ENCODE measurements at regions not wholly inside any gene's neighbourhood (a gene's known extent, or its start where the extent isn't known, plus 50 kb on each side); places are given as distances from the start of the nearest gene placed in this dataset.
"Not testable (repeated sequence)": the region's sequence is repeated elsewhere in the genome, so short reads cannot be mapped to it uniquely, and the experiment has no call there.

DNA sequence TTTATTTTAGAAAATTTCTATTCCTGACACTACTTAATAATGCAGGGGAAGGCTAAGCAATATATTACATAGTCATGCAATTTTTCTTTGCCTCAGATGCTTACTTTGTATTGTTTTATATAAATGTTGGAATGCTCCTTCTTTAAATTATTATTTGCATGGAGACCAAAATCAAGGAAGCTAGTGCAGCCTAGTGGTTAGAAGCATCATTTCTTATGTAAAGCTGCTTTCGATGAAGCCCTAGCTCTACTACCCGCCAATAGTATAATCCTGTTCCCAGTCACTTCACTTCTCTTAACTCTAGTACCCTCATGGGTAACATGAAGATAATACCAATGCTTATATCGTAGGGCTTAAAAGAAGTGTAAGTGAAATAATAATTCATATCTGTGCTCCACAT is 198.9 kb downstream of the LRATD1 start:
- no peak for DNase-seq

DNA sequence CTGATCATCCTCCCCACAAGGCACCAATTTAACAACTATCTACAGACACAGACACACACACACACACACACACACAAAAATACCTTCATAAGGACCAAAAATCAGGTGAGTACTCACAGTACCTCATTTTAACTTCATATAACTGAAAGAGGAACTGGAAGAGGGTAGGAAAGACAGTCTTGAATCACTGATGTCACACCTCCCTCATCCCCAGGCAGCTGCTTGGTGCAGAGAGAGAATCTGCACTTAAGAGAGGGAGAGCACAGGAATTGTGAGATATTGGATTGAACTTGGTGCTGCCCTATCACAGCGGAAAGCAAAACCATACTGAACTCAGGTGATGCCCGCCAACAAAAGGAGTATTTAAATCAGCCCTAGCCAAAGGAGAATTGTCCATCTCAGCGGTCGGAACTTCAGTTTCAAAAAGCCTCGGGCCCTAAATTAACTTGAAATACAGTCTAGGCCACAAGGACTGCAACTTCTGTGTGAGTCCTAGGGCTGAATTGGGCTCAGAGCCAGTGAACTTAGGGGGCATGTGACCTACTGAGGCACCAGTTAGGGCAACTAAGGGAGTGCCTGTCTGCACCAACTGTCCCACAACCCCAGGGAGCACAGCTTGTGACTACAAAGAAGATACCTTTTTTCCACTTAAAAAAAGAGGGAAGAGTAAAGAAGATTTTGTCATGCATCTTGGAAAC is 211.1 kb downstream of the LRATD1 start:
- DNase-seq, result no peak

DNA sequence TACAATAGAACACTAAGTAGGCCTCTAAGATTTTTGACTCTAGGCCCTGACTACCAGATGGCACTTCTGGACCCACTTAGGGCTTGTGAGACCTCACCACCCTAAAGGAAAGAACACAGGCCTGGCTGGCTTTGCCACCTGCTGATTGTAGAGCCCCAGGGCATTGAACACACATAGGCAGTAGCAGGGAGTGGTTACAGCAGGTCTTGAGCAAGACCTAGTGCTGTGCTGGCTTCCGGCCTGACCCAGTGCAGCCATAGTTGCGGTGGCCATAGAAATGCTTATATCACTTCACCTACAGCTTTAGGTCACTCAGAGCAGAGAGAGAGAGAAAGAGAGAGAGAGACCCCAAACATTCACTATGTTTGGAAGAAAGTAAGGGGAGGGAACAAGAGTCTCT is 223.2 kb downstream of the LRATD1 start:
- no peak for DNase-seq

DNA sequence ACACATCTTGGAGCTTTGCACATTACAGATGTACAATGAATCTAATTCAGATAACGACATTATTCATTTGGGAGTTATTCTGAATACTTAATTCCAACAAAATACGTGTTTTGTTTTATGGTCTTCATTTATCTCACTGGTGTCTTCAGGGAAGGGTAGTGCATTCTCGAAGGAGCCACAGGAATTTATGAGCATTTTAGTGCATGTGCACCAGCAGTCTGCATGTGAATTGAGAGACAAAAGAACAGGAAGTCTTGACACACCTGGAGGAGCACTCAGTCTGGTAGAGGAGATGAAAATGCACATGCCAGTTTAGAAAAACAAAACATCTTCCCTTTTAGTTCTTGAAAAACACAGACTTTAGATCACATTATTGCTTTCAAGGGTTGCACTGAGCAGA is 228.7 kb downstream of the LRATD1 start:
- DNase-seq, result no peak

DNA sequence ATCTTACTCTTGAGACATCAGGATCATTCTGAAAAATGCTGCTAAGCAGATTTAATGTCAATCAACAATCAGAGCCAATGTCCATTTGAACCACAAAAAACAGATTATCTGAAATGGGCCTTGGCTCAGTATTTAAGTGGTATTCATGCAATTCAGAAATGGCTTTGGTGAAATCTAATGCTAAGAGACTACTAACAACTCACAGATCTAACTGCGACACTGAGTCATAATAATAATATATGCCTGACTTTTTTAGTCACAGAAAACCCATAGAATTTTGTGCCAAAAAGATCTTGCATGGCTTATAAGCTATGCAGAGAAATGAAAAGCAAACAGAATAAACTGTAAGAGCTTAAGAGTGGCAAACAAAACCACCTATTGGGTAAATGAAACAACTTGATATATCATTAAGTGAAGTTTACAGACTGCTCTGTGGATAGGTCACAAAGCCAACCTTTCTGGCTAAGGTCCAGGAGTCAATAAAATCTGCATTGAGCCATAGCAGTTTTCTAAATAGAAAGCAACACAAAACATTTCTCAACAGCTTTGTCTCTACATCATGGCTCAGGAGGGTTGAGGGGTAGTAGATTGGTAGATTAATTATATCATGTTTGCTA is 234.3 kb downstream of the LRATD1 start:
- no peak for DNase-seq

DNA sequence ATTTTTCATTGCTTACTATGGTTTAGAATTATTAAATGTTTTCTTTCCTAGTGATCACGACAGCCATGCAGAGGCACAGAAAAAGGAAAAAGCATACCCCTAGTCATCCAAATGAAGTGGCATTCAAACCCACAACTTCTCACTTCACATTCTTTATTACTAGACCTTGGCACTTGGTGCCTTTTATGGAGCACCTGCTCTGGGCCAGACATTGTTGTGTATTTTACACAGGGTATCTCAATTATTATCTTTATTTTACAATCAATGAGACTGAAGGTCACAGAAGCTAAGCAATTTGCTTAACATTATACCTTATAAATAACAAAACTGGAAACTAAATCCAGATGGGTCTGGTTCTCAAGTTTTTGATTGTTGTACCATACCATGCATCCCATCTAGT is 235.3 kb downstream of the LRATD1 start:
- DNase-seq, result no peak

DNA sequence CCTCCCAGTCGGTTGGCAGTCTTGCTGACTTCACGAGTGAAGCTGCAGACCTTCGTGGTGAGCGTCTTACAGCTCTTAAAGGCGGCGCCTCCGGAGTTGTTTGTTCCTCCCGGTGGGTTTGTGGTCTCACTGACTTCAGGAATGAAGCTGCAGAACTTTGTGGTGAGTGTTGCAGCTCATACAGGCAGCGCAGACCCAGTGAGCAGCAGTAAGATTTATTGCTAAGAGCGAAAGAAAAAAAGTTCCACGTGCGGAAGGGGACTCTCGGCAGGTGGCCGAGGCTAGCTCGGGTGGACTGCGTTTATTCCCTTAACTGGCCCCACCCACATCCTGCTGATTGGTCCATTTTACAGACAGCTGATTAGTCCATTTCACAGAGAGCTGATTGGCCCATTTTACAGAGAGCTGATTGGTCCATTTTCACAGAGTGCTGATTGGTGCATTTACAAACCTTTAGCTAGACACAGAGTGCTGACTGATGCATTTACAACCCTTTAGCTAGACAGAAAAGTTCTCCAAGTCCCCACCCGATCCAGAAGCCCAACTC is 240.3 kb downstream of the LRATD1 start:
- DNase-seq, result no peak

DNA sequence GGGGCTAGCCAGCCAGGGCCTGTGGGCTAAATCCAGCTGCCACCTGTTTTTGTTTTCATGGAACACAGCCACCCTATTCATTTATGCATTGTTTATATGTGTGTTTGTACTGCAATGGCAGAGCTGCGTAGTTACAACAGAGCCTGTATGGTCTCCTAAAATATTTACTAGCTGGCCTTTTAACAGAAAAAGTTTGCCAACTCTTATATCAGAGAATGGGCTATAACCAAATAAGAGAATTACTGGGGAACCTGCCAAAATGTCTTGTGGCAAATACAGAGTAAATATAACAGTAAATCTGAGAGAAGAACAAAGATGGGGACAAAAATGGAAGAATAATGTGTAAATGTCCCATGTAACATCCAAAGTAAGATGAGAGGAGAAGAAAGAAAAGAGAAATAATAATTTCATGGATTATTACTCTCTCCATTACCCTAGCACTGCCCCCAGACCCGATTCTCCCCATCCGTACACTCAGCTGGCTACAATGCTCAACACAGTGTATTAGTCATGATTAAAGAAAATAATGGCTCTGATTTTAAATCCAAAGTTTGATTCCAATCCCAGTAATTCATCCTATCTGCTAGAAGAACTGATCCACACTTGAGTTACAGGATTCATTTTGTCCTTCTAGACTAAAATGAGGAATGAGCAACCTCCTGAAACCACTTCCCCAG is 249.3 kb downstream of the LRATD1 start:
- DNase-seq, result no peak

DNA sequence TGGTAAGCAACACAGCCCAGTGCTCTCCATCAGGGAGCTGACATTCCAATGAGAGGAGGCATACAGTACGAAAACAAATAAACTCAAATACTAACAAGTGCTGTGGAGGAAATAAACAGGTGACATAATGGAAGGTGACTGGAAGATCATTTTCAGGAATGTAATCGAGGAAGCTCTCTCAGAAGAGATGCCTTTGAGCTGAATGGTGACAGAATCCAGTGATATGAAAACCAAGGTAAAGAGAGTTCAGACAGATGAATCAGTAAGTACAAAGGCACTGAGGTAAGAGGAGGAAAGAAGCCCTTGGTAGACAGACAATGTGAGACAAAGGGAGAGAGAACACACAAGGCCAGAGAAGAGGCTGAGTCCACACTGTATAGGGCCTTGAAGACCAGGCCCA is 252.1 kb downstream of the LRATD1 start:
- no peak for DNase-seq

DNA sequence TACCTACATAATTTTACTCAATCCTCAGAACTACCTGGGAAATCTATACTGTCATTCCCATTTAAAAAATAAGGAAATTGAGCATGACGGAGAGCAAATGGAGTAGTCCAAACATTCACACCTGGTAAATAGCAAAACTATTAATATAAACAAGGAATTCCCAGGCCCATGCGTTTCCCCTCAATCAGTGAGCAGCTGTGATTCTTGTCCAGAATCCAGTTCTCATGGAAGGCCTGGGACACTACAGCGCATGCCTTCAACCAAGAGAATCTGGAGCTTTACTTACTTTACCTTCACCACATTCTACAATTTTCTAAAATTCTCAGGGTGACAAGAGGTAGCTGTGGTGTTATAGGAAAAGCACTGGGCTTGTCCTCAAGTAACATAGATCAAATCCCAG is 259.0 kb downstream of the LRATD1 start:
- no peak for DNase-seq

DNA sequence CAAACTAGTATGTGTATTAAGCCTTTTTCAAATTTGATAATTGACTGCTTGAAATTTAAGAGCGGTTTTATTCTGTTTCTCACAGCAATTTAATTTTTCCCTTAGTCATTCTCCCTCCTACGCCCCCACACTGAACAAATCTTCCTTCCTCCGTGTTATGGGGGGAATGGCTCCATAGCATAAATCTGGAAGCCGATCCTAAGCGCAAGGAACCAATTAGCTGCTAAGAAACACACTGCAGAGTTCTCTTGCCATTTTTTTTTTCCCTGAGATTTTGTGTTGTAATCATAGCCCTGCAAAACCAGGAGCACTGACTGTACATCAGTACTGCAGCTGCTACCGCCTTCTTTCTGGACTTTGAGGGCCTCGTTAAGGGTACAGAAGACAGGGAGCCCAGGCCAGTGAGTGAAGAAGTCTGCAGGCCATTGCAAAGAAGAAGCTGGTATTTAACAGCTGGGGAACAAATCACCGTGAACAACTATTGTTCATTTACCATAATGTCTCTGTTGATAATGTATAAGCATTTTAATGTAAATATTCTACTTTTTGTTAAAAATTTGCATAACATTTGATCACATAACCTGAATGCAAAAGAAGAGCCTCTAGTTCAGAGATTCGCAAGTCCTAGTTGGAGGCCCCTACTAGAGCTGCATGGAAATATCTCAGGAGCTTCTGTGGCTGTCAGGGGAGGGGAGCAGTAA is 264.0 kb downstream of the LRATD1 start:
- no peak for DNase-seq

DNA sequence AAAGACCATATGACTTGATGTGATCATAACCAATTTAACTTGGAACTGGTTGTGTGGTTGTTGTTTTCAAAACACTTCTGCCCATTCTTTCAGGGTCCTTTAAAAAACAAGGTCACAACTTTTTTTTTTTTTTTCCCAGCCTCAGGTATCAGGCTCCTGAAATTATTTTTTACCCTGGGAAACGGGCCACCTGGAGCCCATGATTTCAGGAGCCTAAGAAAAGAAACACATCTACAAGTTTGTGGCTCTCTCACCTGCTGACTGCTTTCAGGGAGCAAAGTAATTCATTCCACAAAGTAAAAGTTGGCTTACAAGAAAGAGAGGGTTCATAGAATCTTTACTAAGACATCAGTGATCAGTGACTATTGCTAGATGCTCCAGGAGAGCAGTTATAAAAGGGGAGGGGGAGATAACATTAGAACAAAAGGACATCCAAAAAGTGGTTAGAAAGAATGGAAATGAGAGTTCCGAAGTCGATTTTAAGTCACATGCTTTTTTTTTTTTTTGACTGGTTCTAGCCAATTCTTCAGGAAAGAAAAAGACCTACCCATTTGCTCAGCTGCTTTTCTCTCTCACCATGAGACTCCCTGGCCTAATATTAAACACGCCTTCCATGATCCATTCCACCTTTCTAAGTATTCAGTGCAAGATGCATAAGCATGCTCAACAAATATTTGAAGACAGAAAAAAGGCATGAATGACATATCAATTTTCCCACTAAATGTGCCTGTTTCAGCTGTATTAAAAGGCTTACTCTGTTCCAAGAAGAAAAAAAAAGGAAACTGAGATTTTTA is 267.3 kb downstream of the LRATD1 start:
- DNase-seq, result no peak

DNA sequence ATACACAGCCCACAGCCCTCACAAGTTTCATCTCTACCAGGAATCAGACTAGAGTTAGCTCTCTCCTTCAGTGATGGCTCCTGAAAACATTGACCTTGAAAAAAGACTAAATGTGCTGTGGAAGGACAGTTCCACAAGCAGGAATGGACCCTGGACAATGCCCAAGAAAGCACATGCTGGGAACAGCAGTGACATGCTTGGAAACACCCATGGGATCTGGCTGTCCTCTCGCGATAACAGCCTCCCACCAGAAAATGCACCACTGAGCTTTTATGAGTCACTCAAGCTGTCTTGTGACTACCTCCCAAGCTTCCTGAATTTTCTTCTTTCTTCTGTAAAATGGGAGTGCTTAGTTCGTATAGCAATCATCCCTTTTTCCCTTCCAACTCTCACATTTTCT is 269.2 kb downstream of the LRATD1 start:
- no peak for DNase-seq

DNA sequence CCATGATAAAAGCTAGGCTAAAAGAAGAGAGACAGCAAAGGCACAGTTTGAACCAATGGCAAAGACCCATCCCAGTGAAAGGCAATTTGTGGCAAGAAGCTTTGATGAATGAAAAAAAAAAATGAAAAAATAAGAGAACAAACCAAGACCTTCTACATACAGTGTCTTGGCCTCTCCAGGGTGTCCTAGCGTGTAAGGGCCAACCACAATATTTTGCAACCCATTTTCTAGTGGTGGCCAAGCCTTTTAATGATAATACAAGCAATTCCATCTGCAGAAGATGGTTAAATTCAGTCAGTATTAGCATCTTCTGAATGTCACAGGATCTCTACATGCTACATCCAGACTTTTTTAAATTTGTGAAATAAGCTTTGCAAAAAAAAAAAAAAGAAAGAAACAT is 270.4 kb downstream of the LRATD1 start:
- DNase-seq, result no peak

DNA sequence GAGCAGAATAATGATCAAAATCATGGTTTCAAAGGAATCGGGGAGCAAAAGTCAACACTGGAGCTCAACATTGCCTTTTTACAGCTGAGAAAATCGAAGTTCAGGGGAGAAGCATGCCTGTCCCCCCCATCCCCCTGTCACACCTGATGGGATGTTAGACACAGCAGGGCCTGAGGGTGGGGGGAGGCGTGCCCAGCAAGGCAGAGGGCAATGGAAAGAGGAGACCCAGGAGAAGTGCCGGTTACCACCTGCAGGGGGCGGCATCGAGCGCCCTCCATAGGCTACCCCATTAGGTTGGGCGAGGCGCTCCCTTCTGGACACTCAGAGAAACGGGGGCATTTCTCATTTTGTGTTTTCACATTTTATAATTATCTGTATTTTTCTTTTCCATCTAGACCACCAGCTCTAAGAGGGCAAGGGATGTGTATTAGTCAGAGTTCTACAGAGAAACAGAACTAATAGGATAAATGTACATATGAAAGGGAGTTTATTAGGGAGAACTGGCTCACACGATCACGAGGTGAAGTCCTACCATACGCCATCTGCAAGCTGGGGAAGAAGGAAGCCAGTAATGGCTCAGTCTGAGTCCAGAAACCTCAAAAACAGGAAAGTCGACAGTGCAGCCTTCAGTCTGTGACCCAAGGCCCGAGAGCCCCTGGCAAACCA is 271.3 kb downstream of the LRATD1 start:
- no peak for DNase-seq

DNA sequence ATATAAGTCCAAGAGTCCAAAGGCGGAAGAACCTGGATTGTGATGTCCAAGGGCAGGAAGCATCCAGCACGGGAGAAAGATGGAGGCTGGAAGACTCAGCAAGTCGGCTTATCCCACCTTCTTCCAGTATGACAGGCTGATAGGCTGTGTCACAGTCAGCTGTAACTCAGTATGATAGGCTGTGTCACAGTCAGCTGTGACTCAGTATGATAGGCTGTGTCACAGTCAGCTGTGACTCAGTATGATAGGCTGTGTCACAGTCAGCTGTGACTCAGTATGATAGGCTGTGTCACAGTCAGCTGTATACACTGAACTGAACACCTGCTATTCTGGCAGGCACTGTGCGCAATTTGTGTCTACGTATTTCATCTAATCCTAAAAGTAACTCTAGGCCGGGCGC is 271.9 kb downstream of the LRATD1 start:
- not testable (repeated sequence) for DNase-seq

DNA sequence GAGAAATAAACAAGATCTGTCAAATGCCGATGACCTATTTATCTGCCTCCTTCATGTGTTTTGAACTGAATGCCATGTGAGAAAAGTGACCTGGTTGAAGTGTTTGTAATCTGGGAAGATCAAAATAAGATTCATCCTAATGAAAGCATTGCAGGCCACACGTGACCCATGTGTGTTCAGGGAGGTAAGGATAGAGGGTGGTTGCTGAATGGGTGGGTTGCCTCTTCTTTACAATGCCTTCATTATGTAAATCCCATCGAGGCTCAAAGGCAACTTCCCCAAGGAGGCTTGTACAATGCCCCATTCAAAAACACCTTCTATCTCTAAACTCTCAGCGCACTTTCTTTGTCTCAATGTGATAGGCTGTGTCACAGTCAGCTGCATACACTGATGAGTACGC is 273.1 kb downstream of the LRATD1 start:
- no peak for DNase-seq

DNA sequence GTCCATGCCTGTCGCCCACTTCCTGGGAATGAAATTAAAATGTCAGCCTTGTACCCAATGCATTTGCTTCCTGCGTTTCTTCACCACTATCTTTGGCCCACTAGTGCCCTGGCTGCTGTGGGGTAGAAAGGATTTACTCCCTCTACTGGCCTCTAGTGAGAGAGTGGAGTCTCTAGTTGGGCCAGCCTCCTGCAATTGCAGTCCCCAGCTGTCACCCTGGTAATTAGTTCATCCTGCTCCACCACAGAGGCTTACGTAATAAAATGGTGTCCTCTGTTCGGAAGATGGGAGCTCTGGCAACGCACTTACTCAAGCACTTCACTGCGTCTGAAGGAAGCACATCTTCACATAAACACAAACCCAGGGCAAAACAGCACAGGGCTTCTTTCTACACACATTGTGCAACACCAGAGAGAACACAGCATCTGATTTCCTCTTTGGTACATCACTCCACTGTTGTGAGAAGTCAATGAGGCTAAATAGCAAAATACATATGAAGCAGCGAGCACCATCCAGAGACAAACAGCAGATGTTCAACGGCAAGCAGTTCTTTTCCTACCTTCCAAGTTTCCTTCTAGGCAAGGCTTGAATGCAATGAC is 274.6 kb downstream of the LRATD1 start:
- DNase-seq, result no peak

DNA sequence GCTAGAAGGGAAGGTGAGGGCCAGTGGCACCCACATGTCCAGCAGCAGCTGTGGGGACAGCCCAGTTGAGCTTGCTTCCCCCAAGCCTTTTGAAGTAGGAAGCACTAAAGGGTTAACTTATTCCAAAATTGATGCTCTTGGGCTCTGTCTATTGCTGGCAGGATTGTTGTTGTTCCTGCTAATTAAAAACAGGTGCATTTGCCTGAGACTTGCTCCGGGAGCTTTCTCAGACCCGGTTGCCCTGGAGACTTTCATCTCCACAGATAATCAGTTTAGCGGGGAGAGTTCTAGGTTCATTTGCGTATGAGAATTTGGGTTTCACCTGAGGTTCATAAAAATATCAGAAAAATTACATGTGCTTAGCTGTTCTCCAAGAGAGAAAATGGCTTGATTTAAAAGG is 277.3 kb downstream of the LRATD1 start:
- no peak for DNase-seq

DNA sequence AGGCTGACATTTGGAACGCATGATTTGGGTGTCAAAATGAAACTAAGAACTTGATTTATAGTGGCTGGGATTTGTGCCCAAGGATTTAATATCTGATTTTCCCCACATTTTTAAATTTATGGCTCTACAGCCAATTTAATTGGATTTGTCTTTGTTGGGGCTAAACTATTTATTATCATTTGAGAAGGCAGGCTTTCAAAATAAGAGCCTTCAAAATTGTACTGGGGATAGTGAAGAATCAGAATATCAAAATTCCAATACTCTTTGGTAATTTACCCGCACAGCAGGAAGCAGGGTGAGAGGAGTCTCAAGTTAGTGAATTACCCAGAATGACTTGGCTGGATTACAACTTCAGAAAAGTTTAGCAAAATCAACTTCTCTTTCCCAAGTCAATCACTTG is 278.1 kb downstream of the LRATD1 start:
- no peak for DNase-seq

DNA sequence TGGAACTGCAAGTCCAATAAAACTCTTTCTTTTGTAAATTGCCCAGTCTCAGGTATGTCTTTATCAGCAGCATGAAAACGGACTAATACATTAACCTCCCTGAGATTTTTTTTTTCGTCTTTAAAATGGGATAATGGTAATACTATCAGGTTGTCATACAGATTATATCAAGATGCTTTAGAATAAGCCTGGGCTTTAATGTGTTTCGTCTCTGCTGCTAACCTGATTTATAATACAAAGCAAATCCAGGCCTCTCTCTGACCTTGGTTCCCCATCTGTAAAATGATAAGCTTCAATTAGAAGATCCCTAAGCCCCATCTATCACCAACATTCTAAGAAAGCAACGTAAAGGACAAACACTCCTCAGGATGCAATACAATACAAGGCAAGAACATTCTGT is 283.5 kb downstream of the LRATD1 start:
- no peak for DNase-seq

Data from femur (tissue), 1 donor.